BE2C (cell line): ENCODE measurements at regions not wholly inside any gene's neighbourhood (a gene's known extent, or its start where the extent isn't known, plus 50 kb on each side); places are given as distances from the start of the nearest gene placed in this dataset.

Source experiments
- DNase-seq: peaks from one replicate; pipeline ENCODE4 v3.0.0-alpha.2; 2020
- H3K27me3 ChIP-seq: fragments of 250-450 bp; sonication (Bioruptor Pico); 2 replicates; pipeline ENCODE4 v1.5.1; 2020; ENCODE audit warnings: mild to moderate bottlenecking
- H3K36me3 ChIP-seq: fragments of 250-450 bp; sonication (Bioruptor Pico); 2 replicates; pipeline ENCODE4 v1.5.1; 2020; ENCODE audit warnings: mild to moderate bottlenecking
- H3K4me1 ChIP-seq: fragments of 250-450 bp; sonication (Bioruptor Pico); 2 replicates; pipeline ENCODE4 v1.5.1; 2020
- H3K4me3 ChIP-seq: 2 replicates; pipeline ENCODE4 v1.5.1; 2011; ENCODE audit warnings: low read depth, low read length
- H3K9me3 ChIP-seq: fragments of 250-450 bp; sonication (Bioruptor Pico); 2 replicates; pipeline ENCODE4 v1.5.1; 2020
- CTCF ChIP-seq: IDR thresholded peaks from 2 replicates; pipeline ENCODE4 v1.5.1; 2012; ENCODE audit warnings: mild to moderate bottlenecking, low read depth, low read length

GRCh38 chr7:53984776-53985175, 557.4 kb upstream of the VSTM2A start:
- H3K4me3 ChIP-seq, result no peak overlapping the region
- H3K9me3 ChIP-seq, result no peaks in the 10 kb centered on the region
- H3K27me3 ChIP-seq, result no peaks in the 10 kb centered on the region
- TF ChIP-seq CTCF, result no peak
- no peak for DNase-seq
- no peaks in the 10 kb centered on the region for H3K4me1 ChIP-seq
- H3K36me3 ChIP-seq, result no peaks in the 10 kb centered on the region

GRCh38 chr7:53988376-53988775, 553.8 kb upstream of the VSTM2A start:
- Histone ChIP-seq H3K4me3 (no peak overlapping the region), H3K27me3 (no peaks in the 10 kb centered on the region), H3K4me1 (no peaks in the 10 kb centered on the region), H3K9me3 (no peaks in the 10 kb centered on the region), H3K36me3 (no peaks in the 10 kb centered on the region)
- TF ChIP-seq CTCF, result no peak
- DNase-seq, result no peak

- Histone ChIP-seq H3K36me3 (no peaks in the 10 kb centered on the region), H3K4me3 (no peak overlapping the region), H3K9me3 (no peaks in the 10 kb centered on the region), H3K27me3 (no peaks in the 10 kb centered on the region), H3K4me1 (no peaks in the 10 kb centered on the region)
- TF ChIP-seq CTCF, result no peak
- DNase-seq, result no peak
Measured at GRCh38 chr7:53993224-53993623, 549.0 kb upstream of the VSTM2A start.

- DNase-seq, result no peak
- no peak for TF ChIP-seq CTCF
- Histone ChIP-seq H3K9me3 (no peaks in the 10 kb centered on the region), H3K4me3 (no peak overlapping the region), H3K36me3 (no peaks in the 10 kb centered on the region), H3K27me3 (no peaks in the 10 kb centered on the region), H3K4me1 (no peaks in the 10 kb centered on the region)
Measured at GRCh38 chr7:53996876-53997275, 545.3 kb upstream of the VSTM2A start.

GRCh38 chr7:54014765-54015164, 527.4 kb upstream of the VSTM2A start:
- no peak for DNase-seq
- H3K9me3 ChIP-seq, result no peaks in the 10 kb centered on the region
- H3K4me3 ChIP-seq, result no peak overlapping the region
- no peaks in the 10 kb centered on the region for H3K27me3 ChIP-seq
- no peaks in the 10 kb centered on the region; the same call in 1 of the 2 replicates for H3K4me1 ChIP-seq
- H3K36me3 ChIP-seq, result no peaks in the 10 kb centered on the region
- no peak for TF ChIP-seq CTCF

- no peaks in the 10 kb centered on the region; the same call in 1 of the 2 replicates for H3K4me1 ChIP-seq
- no peaks in the 10 kb centered on the region for H3K9me3 ChIP-seq
- no peak for DNase-seq
- TF ChIP-seq CTCF, result no peak
- no peaks in the 10 kb centered on the region for H3K36me3 ChIP-seq
- H3K4me3 ChIP-seq, result no peak overlapping the region
- H3K27me3 ChIP-seq, result no peaks in the 10 kb centered on the region
Measured at GRCh38 chr7:54015251-54015650, 526.9 kb upstream of the VSTM2A start.
